ENCODE measurements at regions not wholly inside any gene's neighbourhood (a gene's known extent, or its start where the extent isn't known, plus 50 kb on each side); places are given as distances from the start of the nearest gene placed in this dataset.

DNA sequence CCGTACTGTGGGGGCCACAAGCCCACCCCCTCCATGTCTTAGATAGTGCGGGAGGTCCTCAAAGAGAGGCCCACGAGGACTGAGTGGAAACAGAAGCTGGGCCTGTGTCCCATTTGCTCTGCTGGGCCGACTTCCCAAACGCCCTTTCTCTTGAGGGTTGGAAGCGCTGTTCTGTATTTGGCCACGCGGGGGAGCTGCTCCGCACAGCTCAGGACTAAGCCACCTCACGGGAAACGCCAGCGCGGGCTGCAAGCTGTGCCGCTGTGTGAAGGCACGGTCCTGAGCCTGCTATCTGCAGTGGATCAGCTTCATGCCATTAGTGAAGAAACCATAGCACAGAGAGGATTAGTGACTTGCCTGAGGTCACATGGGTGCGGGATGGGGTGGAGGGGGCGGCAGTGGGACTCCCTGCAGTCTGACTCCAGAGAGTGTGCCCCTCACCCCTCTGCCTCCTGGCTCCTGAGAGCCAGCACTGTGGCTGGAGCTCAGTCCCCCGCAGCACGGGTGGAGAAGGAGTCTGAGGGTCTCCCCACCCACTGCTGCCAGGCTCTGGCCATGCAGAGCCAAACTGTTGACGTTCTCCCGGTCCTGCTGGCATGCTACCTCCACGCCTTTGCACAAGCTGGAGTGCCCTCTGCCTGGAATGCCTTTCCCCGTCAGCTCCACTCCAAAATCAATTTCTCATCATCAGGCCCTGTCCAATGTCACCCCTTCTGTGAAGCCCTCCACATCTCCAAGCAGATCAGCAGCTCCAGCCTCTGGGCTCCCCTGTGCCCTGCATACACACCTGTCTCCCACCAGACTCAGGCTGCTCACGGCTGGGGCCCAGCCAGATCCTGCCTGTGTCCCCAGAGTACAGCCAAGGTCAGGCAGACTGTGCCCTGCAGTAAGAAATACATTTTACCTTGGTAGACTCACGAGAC is 51.5 kb upstream of the LRRC32 start:
- no peaks in the 10 kb centered on the region for H3K9me3 Mint-ChIP-seq
- peak; percentile 56 for DNase-seq (ENCODE audit: low spot score)
- H3K36me3 Mint-ChIP-seq (ENCODE audit: low read depth) = no peaks in the 10 kb centered on the region
- intact Hi-C loops (cut with micrococcal nuclease) = loop anchor here (1.0 kb wide), 1 partner anchor 197 kb away; no protein-coding TSS in a partner anchor
- peaks cover 8% of the 10 kb centered on the region for H3K27me3 Mint-ChIP-seq (ENCODE audit: insufficient read depth)
- H3K4me3 Mint-ChIP-seq = no peak overlapping the region
- no peak overlapping the region for H3K27ac Mint-ChIP-seq
- no peaks in the 10 kb centered on the region for H3K4me1 Mint-ChIP-seq (ENCODE audit: low read depth)

GRCh38 chr11:76723142-76723541 is 52.6 kb upstream of the LRRC32 start:
- H3K36me3 Mint-ChIP-seq (ENCODE audit: low read depth) = no peaks in the 10 kb centered on the region
- H3K4me3 Mint-ChIP-seq = no peak overlapping the region
- no peak overlapping the region for H3K27ac Mint-ChIP-seq
- no peaks in the 10 kb centered on the region for H3K9me3 Mint-ChIP-seq
- intact Hi-C loops (cut with micrococcal nuclease) = no loop called here
- DNase-seq (ENCODE audit: low spot score) = no peak
- H3K27me3 Mint-ChIP-seq (ENCODE audit: insufficient read depth) = peaks cover 12% of the 10 kb centered on the region
- no peaks in the 10 kb centered on the region for H3K4me1 Mint-ChIP-seq (ENCODE audit: low read depth)

GRCh38 chr11:76723548-76723947 is 53.0 kb upstream of the LRRC32 start:
- DNase-seq (ENCODE audit: low spot score) = no peak
- Mint-ChIP-seq H3K27me3 (ENCODE audit: insufficient read depth) (peaks cover 12% of the 10 kb centered on the region), H3K9me3 (no peaks in the 10 kb centered on the region), H3K4me3 (no peak overlapping the region), H3K4me1 (ENCODE audit: low read depth) (no peaks in the 10 kb centered on the region), H3K36me3 (ENCODE audit: low read depth) (no peaks in the 10 kb centered on the region), H3K27ac (no peak overlapping the region)
- intact Hi-C loops (cut with micrococcal nuclease) = no loop called here

- no peak for DNase-seq (ENCODE audit: low spot score)
- Mint-ChIP-seq H3K36me3 (ENCODE audit: low read depth) (no peaks in the 10 kb centered on the region), H3K9me3 (no peaks in the 10 kb centered on the region), H3K27ac (no peak overlapping the region), H3K4me1 (ENCODE audit: low read depth) (no peaks in the 10 kb centered on the region), H3K4me3 (no peak overlapping the region), H3K27me3 (ENCODE audit: insufficient read depth) (peaks cover 16% of the 10 kb centered on the region)
- intact Hi-C loops (cut with micrococcal nuclease) = no loop called here
Observed at GRCh38 chr11:76724171-76724768, 53.7 kb upstream of the LRRC32 start.

DNA sequence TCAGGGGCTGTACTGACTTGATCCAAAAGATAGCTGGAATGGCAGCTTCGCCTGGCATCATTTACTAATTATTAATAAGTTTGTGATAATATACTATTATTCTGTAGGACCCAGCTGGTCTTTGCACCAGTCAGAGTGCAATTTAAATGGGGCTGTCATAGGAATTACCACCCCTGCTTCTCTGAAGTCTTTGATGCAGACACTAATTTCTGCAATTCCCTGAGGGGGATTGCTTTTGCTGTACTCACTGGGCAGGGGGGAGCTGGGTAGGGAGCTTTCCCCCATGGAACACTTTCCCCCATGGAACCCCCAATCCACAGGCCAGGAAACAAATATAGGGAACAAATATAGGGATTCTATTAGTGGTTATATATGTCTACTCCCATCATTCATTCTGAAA is 54.9 kb upstream of the TSKU start:
- Mint-ChIP-seq H3K9me3 (no peaks in the 10 kb centered on the region), H3K27ac (no peak overlapping the region), H3K4me3 (no peak overlapping the region), H3K4me1 (ENCODE audit: low read depth) (no peaks in the 10 kb centered on the region), H3K27me3 (ENCODE audit: insufficient read depth) (peaks cover 14% of the 10 kb centered on the region), H3K36me3 (ENCODE audit: low read depth) (no peaks in the 10 kb centered on the region)
- intact Hi-C loops (cut with micrococcal nuclease) = no loop called here
- no peak for DNase-seq (ENCODE audit: low spot score)

DNA sequence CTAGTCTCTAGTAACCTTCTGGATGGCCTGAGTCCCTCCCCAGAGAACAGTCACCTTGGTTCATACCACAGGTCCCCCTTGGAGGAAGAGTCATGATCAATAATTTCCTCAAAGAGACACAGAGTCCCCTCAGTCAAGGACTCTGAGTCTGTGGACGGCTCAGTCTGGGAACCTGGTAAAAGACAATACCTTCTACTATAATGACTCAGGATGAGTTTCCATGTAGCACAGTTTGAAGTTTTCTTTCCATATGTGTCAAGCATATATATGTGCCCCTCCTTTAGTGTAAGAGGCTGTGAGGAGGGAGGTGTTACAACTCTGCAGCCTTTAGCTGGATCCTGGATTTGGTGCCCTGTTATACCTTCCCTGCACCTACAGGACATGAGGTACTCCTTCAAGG is 54.4 kb upstream of the TSKU start:
- Mint-ChIP-seq H3K4me1 (ENCODE audit: low read depth) (no peaks in the 10 kb centered on the region), H3K4me3 (no peak overlapping the region), H3K36me3 (ENCODE audit: low read depth) (no peaks in the 10 kb centered on the region), H3K27ac (no peak overlapping the region), H3K27me3 (ENCODE audit: insufficient read depth) (peaks cover 14% of the 10 kb centered on the region), H3K9me3 (no peaks in the 10 kb centered on the region)
- intact Hi-C loops (cut with micrococcal nuclease) = no loop called here
- no peak for DNase-seq (ENCODE audit: low spot score)

DNA sequence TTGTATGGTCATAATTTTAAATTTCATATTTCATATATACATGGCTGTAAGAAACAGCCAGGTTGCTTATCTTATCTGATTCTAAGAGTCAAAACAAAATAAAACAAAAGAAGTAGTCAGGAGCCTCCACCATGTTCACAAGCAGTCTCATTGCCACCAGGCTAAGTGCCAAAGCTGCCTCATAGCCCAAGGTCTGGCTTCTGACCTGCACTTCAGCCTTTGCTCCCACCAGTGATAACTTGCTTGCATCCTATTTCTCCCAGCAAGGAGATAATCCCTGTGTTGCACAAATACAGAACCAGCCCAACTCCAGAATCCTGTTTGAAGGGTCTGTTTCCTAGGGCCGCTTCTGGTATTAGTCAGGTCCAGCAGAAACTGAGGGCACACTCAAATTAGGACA is 53.9 kb upstream of the TSKU start:
- intact Hi-C loops (cut with micrococcal nuclease) = no loop called here
- Mint-ChIP-seq H3K27ac (no peak overlapping the region), H3K27me3 (ENCODE audit: insufficient read depth) (peaks cover 14% of the 10 kb centered on the region), H3K36me3 (ENCODE audit: low read depth) (no peaks in the 10 kb centered on the region), H3K4me3 (no peak overlapping the region), H3K4me1 (ENCODE audit: low read depth) (no peaks in the 10 kb centered on the region), H3K9me3 (no peaks in the 10 kb centered on the region)
- no peak for DNase-seq (ENCODE audit: low spot score)

DNA sequence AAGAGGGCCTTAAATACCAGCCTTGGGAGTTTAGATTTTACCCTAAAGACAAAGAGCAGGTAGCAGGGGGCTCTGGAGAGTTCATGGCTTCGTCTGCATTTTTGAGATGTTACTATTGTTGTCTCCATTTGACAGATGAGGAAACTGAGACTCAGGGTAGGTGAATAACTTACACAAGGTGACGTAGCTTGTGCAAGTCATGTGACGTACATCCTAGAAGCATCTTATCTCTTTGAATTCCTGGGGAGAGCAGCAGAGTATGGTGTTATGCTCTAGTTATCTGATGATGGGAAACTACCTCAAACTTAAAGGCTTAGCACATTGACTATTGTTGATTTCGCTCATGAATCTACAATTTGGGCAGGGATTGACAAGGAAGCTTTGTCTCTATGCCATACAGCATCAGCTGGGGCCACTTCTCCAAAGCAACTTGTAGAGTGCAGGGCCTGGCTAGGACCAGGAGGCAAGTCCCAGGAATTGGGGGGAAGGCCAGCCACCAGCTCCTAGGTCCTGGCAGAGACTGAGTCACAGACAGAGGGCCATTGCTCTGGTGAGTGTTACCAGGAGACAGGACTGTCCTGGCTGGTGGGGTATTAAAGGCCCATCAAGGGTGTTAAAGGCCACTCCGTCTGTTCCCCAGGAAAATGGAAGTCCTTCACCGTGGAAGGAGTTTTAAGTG is 52.1 kb upstream of the TSKU start:
- Mint-ChIP-seq H3K4me3 (no peak overlapping the region), H3K9me3 (no peaks in the 10 kb centered on the region), H3K4me1 (ENCODE audit: low read depth) (no peaks in the 10 kb centered on the region), H3K36me3 (ENCODE audit: low read depth) (no peaks in the 10 kb centered on the region), H3K27ac (no peak overlapping the region), H3K27me3 (ENCODE audit: insufficient read depth) (peaks cover 12% of the 10 kb centered on the region)
- intact Hi-C loops (cut with micrococcal nuclease) = no loop called here
- no peak for DNase-seq (ENCODE audit: low spot score)

GRCh38 chr11:76732643-76733042 is 50.5 kb upstream of the TSKU start:
- H3K4me1 Mint-ChIP-seq (ENCODE audit: low read depth) = no peaks in the 10 kb centered on the region
- H3K27me3 Mint-ChIP-seq (ENCODE audit: insufficient read depth) = peaks cover 15% of the 10 kb centered on the region
- intact Hi-C loops (cut with micrococcal nuclease) = no loop called here
- H3K27ac Mint-ChIP-seq = no peak overlapping the region
- H3K4me3 Mint-ChIP-seq = no peak overlapping the region
- H3K9me3 Mint-ChIP-seq = no peaks in the 10 kb centered on the region
- DNase-seq (ENCODE audit: low spot score) = no peak
- no peaks in the 10 kb centered on the region for H3K36me3 Mint-ChIP-seq (ENCODE audit: low read depth)

Data from activated T-helper 1 cell treated with anti-CD3 and anti-CD28 coated beads, Interleukin-12 subunit alpha, Interleukin-12 subunit beta, Interleukin-2, Interleukin-4 antibody, amounts not matched to agents 30 ng/mL and 10 ng/mL and 1 ng/mL, durations not matched to agents 14 hours and 24 hours and 36 hours (primary cell).